GM12891 (cell line): ENCODE measurements at regions not wholly inside any gene's neighbourhood (a gene's known extent, or its start where the extent isn't known, plus 50 kb on each side); places are given as distances from the start of the nearest gene placed in this dataset.

ENCODE experiments used
- POLR2A ChIP-seq: IDR thresholded peaks from 2 replicates; pipeline ENCODE4 v1.6.1; 2011; ENCODE audit warnings: low read depth, low read length, control low read depth
- POLR2AphosphoS5 ChIP-seq: IDR thresholded peaks from 2 replicates; pipeline ENCODE4 v1.6.1; 2011; ENCODE audit warnings: low read depth, low read length, control low read depth
- POU2F2 ChIP-seq: IDR thresholded peaks from 2 replicates; pipeline ENCODE4 v1.6.1; 2011; ENCODE audit warnings: low read depth, mild to moderate bottlenecking, control low read depth, low read length, moderate library complexity
- TAF1 ChIP-seq: IDR thresholded peaks from 2 replicates; pipeline ENCODE4 v1.6.1; 2011; ENCODE audit warnings: low read depth, low read length, control low read depth

DNA sequence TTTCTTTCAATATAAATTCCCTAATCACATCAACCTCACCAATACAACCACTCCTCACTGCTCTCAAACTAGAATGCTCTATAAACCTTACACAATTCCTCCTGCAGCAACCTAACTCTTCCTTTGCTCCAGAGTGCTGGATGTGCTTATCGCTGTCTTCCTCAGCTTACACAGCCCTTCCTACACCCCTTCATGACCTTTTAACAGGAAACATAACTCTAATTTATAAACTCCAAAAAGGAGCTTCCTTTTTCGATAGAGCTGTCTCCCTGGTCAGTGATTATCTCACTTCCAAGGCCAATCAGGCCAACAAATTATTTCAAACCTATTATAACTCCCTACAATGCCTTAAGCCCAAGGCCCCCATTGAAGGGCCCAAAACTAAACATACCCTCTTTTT is 78.8 kb downstream of the COQ2 start:
- TF ChIP-seq POLR2AphosphoS5, result no peak
- TF ChIP-seq TAF1, result no peak
- TF ChIP-seq POLR2A, result no peak
- no peak for TF ChIP-seq POU2F2
